AG08396 (cell line): ENCODE measurements at regions not wholly inside any gene's neighbourhood (a gene's known extent, or its start where the extent isn't known, plus 50 kb on each side); places are given as distances from the start of the nearest gene placed in this dataset.
"Not testable (repeated sequence)": the region's sequence is repeated elsewhere in the genome, so short reads cannot be mapped to it uniquely, and the experiment has no call there.

ENCODE experiments used
- DNase-seq: peaks from one replicate; pipeline ENCODE4 v3.0.0; 2012; ENCODE audit warnings: low spot score, mixed read lengths

GRCh38 chr5:105702323-105702722 is 1968.4 kb downstream of the EFNA5 start:
- no peak for DNase-seq

GRCh38 chr5:105696440-105696839 is 1974.3 kb downstream of the EFNA5 start:
- DNase-seq, result no peak

- DNase-seq, result no peak
Observed at GRCh38 chr5:105695941-105696340, 1974.8 kb downstream of the EFNA5 start.

- DNase-seq, result no peak
Observed at GRCh38 chr5:105689596-105689995, 1981.1 kb downstream of the EFNA5 start.

GRCh38 chr5:105688227-105688792 is 1982.4 kb downstream of the EFNA5 start:
- no peak for DNase-seq

- DNase-seq, result no peak
Observed at GRCh38 chr5:105687493-105687892, 1983.2 kb downstream of the EFNA5 start.

- no peak for DNase-seq
Observed at GRCh38 chr5:105685884-105686283, 1984.9 kb downstream of the EFNA5 start.

GRCh38 chr5:105684799-105685198 is 1985.9 kb downstream of the EFNA5 start:
- no peak for DNase-seq

GRCh38 chr5:105680858-105681475 is 1989.8 kb downstream of the EFNA5 start:
- DNase-seq, result no peak

- DNase-seq, result no peak
Observed at GRCh38 chr5:105677291-105677690, 1993.4 kb downstream of the EFNA5 start.

GRCh38 chr5:105670596-105670995 is 2000.1 kb downstream of the EFNA5 start:
- no peak for DNase-seq

GRCh38 chr5:105663671-105664070 is 2007.1 kb downstream of the EFNA5 start:
- DNase-seq, result no peak

GRCh38 chr5:105659396-105659795 is 2011.3 kb downstream of the EFNA5 start:
- DNase-seq, result no peak

GRCh38 chr5:105640328-105640727 is 2030.4 kb downstream of the EFNA5 start:
- no peak for DNase-seq

- DNase-seq, result no peak
Observed at GRCh38 chr5:105639511-105639910, 2031.2 kb downstream of the EFNA5 start.

- DNase-seq, result no peak
Observed at GRCh38 chr5:105639068-105639467, 2031.7 kb downstream of the EFNA5 start.

GRCh38 chr5:105638437-105638836 is 2032.3 kb downstream of the EFNA5 start:
- DNase-seq, result no peak

GRCh38 chr5:105632043-105632442 is 2038.7 kb downstream of the EFNA5 start:
- DNase-seq, result no peak

- no peak for DNase-seq
Observed at GRCh38 chr5:105630803-105631202, 2039.9 kb downstream of the EFNA5 start.

GRCh38 chr5:105619725-105620124 is 2051.0 kb downstream of the EFNA5 start:
- DNase-seq, result no peak

GRCh38 chr5:105617436-105618215 is 2053.1 kb downstream of the EFNA5 start:
- no peak for DNase-seq

- no peak for DNase-seq
Observed at GRCh38 chr5:105616599-105616998, 2054.0 kb upstream of the NUDT12 start.

GRCh38 chr5:105602406-105602805 is 2039.8 kb upstream of the NUDT12 start:
- DNase-seq, result not testable (repeated sequence)
